SK-N-SH treated with all-trans-retinoic acid at 6 μM for 48 hours (cell line): ENCODE measurements at regions not wholly inside any gene's neighbourhood (a gene's known extent, or its start where the extent isn't known, plus 50 kb on each side); places are given as distances from the start of the nearest gene placed in this dataset.

Experiments
- ATAC-seq: fragments of 200-7000 bp; cut with Tn5 transposase; 3 replicates; pipeline ENCODE4 v1.9.1; 2020; ENCODE audit warnings: mild to moderate bottlenecking, moderate library complexity
- ARNTL ChIP-seq: fragments of 450-650 bp; formaldehyde crosslinking; IDR thresholded peaks from 2 replicates; pipeline ENCODE4 v1.5.0; 2020; ENCODE audit warnings: low read depth, mild to moderate bottlenecking, moderate library complexity, borderline replicate concordance
- BACH2 ChIP-seq: fragments of 250-450 bp; sonication (Bioruptor Pico); IDR thresholded peaks from 2 replicates; pipeline ENCODE4 v1.9.0; 2021; ENCODE audit warnings: mild to moderate bottlenecking, borderline replicate concordance
- ESRRG ChIP-seq: fragments of 250-450 bp; sonication (Bioruptor Pico); IDR thresholded peaks from 2 replicates; pipeline ENCODE4 v1.6.1; 2021; ENCODE audit warnings: mild to moderate bottlenecking
- GLIS3 ChIP-seq: fragments of 250-450 bp; sonication (Bioruptor Pico); IDR thresholded peaks from 2 replicates; pipeline ENCODE4 v1.5.0; 2020; ENCODE audit warnings: mild to moderate bottlenecking, moderate library complexity
- ISL1 ChIP-seq: fragments of 250-450 bp; sonication (Bioruptor Pico); IDR thresholded peaks from 2 replicates; pipeline ENCODE4 v2.1.2; 2022; ENCODE audit warnings: mild to moderate bottlenecking, moderate library complexity
- OSR1 ChIP-seq: fragments of 250-450 bp; sonication (Bioruptor Pico); IDR thresholded peaks from 2 replicates; pipeline ENCODE4 v1.8.0; 2022; ENCODE audit warnings: moderate library complexity, mild to moderate bottlenecking, inconsistent platforms
- PPARA ChIP-seq: fragments of 250-450 bp; sonication (Bioruptor Pico); IDR thresholded peaks from 2 replicates; pipeline ENCODE4 v1.5.0; 2020; ENCODE audit warnings: mild to moderate bottlenecking, borderline replicate concordance
- RARB ChIP-seq: fragments of 250-450 bp; sonication (Bioruptor Pico); IDR thresholded peaks from 2 replicates; pipeline ENCODE4 v1.8.0; 2021; ENCODE audit warnings: mild to moderate bottlenecking, moderate library complexity
- SNAI2 ChIP-seq: fragments of 250-450 bp; sonication (Bioruptor Pico); IDR thresholded peaks from 2 replicates; pipeline ENCODE4 v1.5.0; 2020; ENCODE audit warnings: mild to moderate bottlenecking, moderate library complexity
- TCF4 ChIP-seq: fragments of 250-450 bp; sonication (Bioruptor Pico); IDR thresholded peaks from 2 replicates; pipeline ENCODE4 v1.8.0; 2021; ENCODE audit warnings: mild to moderate bottlenecking, moderate library complexity, borderline replicate concordance
- TOX ChIP-seq: fragments of 250-450 bp; sonication (Bioruptor Pico); IDR thresholded peaks from 2 replicates; pipeline ENCODE4 v1.8.0; 2021; ENCODE audit warnings: mild to moderate bottlenecking, moderate library complexity, borderline replicate concordance
- ZC3H10 ChIP-seq: fragments of 250-450 bp; sonication (Bioruptor Pico); IDR thresholded peaks from 2 replicates; pipeline ENCODE4 v1.5.1; 2021; ENCODE audit warnings: mild to moderate bottlenecking, moderate library complexity
- ZFP3 ChIP-seq: fragments of 250-450 bp; sonication (Bioruptor Pico); IDR thresholded peaks from 2 replicates; pipeline ENCODE4 v1.5.0; 2020; ENCODE audit warnings: mild to moderate bottlenecking, moderate library complexity
- ZFP30 ChIP-seq: fragments of 450-650 bp; formaldehyde crosslinking; IDR thresholded peaks from 2 replicates; pipeline ENCODE4 v1.5.0; 2022; ENCODE audit warnings: mild to moderate bottlenecking, moderate library complexity
- ZNF565 ChIP-seq: fragments of 450-650 bp; formaldehyde crosslinking; conservative IDR thresholded peaks from 2 replicates; pipeline ENCODE4 v1.5.0; 2020; ENCODE audit warnings: low read depth, mild to moderate bottlenecking, moderate library complexity
- ZNF70 ChIP-seq: fragments of 450-650 bp; formaldehyde crosslinking; IDR thresholded peaks from 2 replicates; pipeline ENCODE4 v1.5.0; 2020; ENCODE audit warnings: mild to moderate bottlenecking, moderate library complexity
- ZNF8 ChIP-seq: fragments of 450-650 bp; formaldehyde crosslinking; IDR thresholded peaks from 2 replicates; pipeline ENCODE4 v1.5.0; 2020; ENCODE audit warnings: mild to moderate bottlenecking, moderate library complexity
- TF ChIP-seq, protein P1 (sequence below): fragments of 250-450 bp; sonication (Bioruptor Pico); IDR thresholded peaks from 2 replicates; pipeline ENCODE4 v1.8.0; 2020; ENCODE audit warnings: mild to moderate bottlenecking, moderate library complexity, borderline replicate concordance
- TF ChIP-seq, protein P2 (sequence below): fragments of 250-450 bp; sonication (Bioruptor Pico); IDR thresholded peaks from 2 replicates; pipeline ENCODE4 v1.5.1; 2020; ENCODE audit warnings: low read depth, mild to moderate bottlenecking, moderate library complexity
- TF ChIP-seq, protein P3 (sequence below): fragments of 250-450 bp; sonication (Bioruptor Pico); IDR thresholded peaks from 2 replicates; pipeline ENCODE4 v1.5.0; 2020; ENCODE audit warnings: mild to moderate bottlenecking, moderate library complexity
- TF ChIP-seq, protein P4 (sequence below): fragments of 250-450 bp; sonication (Bioruptor Pico); IDR thresholded peaks from 2 replicates; pipeline ENCODE4 v1.8.0; 2021; ENCODE audit warnings: low read depth, mild to moderate bottlenecking, moderate library complexity, borderline replicate concordance
- TF ChIP-seq, protein P5 (sequence below): fragments of 250-450 bp; sonication (Bioruptor Pico); IDR thresholded peaks from 2 replicates; pipeline ENCODE4 v1.5.1; 2021; ENCODE audit warnings: mild to moderate bottlenecking, moderate library complexity

DNA sequence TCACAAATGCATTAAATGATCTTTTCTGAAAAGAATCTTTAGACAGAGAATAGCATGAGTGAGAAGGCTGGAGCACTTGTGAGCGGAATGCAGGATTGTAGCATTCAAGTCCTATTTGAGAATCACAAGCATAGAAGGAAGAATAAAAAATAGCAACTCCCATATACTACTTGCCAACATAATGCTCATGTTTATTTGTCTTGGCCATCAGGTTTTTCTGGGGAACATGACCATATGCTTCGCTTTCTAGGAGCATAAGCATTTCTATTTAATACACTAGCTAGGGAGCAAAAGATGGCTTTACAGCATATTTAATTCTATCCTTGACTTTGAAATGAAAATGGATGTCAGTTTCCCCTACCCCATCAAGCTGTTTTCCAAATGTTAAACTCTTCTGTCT is 170.3 kb upstream of the MITF start (continued):
- TF ChIP-seq, protein P1, sequence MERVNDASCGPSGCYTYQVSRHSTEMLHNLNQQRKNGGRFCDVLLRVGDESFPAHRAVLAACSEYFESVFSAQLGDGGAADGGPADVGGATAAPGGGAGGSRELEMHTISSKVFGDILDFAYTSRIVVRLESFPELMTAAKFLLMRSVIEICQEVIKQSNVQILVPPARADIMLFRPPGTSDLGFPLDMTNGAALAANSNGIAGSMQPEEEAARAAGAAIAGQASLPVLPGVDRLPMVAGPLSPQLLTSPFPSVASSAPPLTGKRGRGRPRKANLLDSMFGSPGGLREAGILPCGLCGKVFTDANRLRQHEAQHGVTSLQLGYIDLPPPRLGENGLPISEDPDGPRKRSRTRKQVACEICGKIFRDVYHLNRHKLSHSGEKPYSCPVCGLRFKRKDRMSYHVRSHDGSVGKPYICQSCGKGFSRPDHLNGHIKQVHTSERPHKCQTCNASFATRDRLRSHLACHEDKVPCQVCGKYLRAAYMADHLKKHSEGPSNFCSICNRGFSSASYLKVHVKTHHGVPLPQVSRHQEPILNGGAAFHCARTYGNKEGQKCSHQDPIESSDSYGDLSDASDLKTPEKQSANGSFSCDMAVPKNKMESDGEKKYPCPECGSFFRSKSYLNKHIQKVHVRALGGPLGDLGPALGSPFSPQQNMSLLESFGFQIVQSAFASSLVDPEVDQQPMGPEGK, result no peak
- TF ChIP-seq GLIS3 (CRISPR knock-in tag), result no peak
- no peak for TF ChIP-seq OSR1 (CRISPR knock-in tag)
- TF ChIP-seq ZNF565, result no peak
- TF ChIP-seq ESRRG (CRISPR knock-in tag), result no peak
- TF ChIP-seq, all 23 proteins: peak for 0

DNA sequence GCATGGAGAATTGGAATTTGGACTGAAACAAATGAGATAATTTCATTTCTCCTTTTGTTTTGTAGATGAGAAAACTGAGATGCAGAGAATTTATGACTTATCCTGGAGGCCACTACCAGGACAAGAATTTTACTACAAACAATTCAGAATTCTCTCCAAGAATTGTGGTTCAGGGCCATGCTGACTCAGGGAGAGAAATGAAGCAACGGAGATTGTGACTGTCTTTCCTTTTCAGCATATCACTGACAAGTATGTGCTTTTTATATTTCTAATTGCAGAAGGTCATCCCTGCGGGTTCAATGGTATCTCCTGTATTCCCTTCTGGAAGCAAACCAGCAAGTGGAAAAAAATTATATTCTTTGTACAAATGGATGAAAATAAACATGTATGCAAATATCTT is 170.8 kb upstream of the MITF start:
- TF ChIP-seq ESRRG (CRISPR knock-in tag), result no peak
- TF ChIP-seq ZNF565, result no peak
- TF ChIP-seq, protein P2, sequence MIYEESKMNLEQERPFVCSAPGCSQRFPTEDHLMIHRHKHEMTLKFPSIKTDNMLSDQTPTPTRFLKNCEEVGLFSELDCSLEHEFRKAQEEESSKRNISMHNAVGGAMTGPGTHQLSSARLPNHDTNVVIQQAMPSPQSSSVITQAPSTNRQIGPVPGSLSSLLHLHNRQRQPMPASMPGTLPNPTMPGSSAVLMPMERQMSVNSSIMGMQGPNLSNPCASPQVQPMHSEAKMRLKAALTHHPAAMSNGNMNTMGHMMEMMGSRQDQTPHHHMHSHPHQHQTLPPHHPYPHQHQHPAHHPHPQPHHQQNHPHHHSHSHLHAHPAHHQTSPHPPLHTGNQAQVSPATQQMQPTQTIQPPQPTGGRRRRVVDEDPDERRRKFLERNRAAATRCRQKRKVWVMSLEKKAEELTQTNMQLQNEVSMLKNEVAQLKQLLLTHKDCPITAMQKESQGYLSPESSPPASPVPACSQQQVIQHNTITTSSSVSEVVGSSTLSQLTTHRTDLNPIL (CRISPR knock-in tag), result no peak
- no peak for TF ChIP-seq ZFP30 (CRISPR knock-in tag)
- no peak for TF ChIP-seq ZFP3 (CRISPR knock-in tag)
- TF ChIP-seq BACH2 (CRISPR knock-in tag), result no peak
- no peak for TF ChIP-seq OSR1 (CRISPR knock-in tag)
- no peak for TF ChIP-seq SNAI2
- no peak for TF ChIP-seq ZC3H10
- no peak for TF ChIP-seq TOX (CRISPR knock-in tag)
- no peak for TF ChIP-seq TCF4
- TF ChIP-seq ISL1 (CRISPR knock-in tag), result no peak
- TF ChIP-seq ARNTL, result no peak
- TF ChIP-seq, protein P3, sequence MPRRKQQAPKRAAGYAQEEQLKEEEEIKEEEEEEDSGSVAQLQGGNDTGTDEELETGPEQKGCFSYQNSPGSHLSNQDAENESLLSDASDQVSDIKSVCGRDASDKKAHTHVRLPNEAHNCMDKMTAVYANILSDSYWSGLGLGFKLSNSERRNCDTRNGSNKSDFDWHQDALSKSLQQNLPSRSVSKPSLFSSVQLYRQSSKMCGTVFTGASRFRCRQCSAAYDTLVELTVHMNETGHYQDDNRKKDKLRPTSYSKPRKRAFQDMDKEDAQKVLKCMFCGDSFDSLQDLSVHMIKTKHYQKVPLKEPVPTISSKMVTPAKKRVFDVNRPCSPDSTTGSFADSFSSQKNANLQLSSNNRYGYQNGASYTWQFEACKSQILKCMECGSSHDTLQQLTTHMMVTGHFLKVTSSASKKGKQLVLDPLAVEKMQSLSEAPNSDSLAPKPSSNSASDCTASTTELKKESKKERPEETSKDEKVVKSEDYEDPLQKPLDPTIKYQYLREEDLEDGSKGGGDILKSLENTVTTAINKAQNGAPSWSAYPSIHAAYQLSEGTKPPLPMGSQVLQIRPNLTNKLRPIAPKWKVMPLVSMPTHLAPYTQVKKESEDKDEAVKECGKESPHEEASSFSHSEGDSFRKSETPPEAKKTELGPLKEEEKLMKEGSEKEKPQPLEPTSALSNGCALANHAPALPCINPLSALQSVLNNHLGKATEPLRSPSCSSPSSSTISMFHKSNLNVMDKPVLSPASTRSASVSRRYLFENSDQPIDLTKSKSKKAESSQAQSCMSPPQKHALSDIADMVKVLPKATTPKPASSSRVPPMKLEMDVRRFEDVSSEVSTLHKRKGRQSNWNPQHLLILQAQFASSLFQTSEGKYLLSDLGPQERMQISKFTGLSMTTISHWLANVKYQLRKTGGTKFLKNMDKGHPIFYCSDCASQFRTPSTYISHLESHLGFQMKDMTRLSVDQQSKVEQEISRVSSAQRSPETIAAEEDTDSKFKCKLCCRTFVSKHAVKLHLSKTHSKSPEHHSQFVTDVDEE (CRISPR knock-in tag), result no peak
- TF ChIP-seq, protein P4, sequence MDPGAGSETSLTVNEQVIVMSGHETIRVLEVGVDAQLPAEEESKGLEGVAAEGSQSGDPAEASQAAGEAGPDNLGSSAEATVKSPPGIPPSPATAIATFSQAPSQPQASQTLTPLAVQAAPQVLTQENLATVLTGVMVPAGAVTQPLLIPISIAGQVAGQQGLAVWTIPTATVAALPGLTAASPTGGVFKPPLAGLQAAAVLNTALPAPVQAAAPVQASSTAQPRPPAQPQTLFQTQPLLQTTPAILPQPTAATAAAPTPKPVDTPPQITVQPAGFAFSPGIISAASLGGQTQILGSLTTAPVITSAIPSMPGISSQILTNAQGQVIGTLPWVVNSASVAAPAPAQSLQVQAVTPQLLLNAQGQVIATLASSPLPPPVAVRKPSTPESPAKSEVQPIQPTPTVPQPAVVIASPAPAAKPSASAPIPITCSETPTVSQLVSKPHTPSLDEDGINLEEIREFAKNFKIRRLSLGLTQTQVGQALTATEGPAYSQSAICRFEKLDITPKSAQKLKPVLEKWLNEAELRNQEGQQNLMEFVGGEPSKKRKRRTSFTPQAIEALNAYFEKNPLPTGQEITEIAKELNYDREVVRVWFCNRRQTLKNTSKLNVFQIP (CRISPR knock-in tag), result no peak
- TF ChIP-seq, protein P5, sequence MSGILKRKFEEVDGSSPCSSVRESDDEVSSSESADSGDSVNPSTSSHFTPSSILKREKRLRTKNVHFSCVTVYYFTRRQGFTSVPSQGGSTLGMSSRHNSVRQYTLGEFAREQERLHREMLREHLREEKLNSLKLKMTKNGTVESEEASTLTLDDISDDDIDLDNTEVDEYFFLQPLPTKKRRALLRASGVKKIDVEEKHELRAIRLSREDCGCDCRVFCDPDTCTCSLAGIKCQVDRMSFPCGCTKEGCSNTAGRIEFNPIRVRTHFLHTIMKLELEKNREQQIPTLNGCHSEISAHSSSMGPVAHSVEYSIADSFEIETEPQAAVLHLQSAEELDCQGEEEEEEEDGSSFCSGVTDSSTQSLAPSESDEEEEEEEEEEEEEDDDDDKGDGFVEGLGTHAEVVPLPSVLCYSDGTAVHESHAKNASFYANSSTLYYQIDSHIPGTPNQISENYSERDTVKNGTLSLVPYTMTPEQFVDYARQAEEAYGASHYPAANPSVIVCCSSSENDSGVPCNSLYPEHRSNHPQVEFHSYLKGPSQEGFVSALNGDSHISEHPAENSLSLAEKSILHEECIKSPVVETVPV (CRISPR knock-in tag), result no peak
- no peak for ATAC-seq

DNA sequence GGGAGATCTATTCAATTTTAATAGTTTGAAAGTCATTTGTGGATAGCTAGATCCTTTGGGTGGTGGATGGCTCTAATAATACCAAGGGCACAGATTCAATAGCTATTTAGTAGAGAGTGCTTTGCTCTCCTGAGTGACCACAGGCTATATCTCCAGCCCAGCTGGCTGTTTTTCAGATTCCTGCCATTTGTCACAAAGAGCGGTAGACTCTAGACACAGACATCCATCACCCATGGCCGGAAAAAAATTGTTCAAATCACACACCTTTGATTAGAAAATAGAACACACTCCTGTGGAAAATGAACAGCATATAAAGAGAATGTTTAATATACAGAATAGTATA is 171.6 kb upstream of the MITF start:
- TF ChIP-seq, protein P1, result no peak
- no peak for TF ChIP-seq RARB (CRISPR knock-in tag)
- no peak for TF ChIP-seq PPARA (CRISPR knock-in tag)
- TF ChIP-seq, protein P5 (CRISPR knock-in tag), result no peak
- no peak for TF ChIP-seq ZNF565
- no peak for TF ChIP-seq TOX (CRISPR knock-in tag)
- no peak for TF ChIP-seq ZC3H10
- no peak for TF ChIP-seq BACH2 (CRISPR knock-in tag)
- TF ChIP-seq ZNF70 (CRISPR knock-in tag), result no peak
- TF ChIP-seq, protein P4 (CRISPR knock-in tag), result no peak
- TF ChIP-seq GLIS3 (CRISPR knock-in tag), result no peak
- TF ChIP-seq ZNF8 (CRISPR knock-in tag), result no peak
- TF ChIP-seq, protein P2 (CRISPR knock-in tag), result no peak
- TF ChIP-seq SNAI2, result no peak
- TF ChIP-seq TCF4, result no peak
- no peak for ATAC-seq
